ENCODE measurements at regions not wholly inside any gene's neighbourhood (a gene's known extent, or its start where the extent isn't known, plus 50 kb on each side); places are given as distances from the start of the nearest gene placed in this dataset.

DNA sequence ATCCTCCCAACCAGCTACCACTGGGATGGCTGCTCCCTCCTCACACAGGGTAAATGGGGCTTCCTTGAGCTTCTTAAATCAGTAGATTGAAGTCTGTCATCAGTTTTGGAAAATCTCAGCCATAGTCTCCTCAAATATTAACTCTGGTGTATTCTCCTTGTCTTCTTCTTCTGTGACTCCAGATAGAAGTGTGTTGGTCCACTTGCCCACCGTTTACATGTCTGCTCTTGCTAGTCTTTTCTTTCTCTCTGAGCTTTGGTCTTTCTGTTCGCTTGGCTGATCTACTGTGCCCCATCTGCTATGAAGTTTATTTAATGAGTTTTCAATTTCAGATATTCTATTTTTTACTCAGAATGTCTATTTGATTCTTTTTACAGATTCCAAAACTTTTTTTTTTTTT lies 281.7 kb upstream of the HDAC4 start:
- DNase-seq = no peak

GRCh38 chr2:239679755-239680154 lies 278.9 kb upstream of the HDAC4 start:
- DNase-seq = no peak

- DNase-seq = peak; percentile 40
Observed at GRCh38 chr2:239678666-239679296, 278.0 kb upstream of the HDAC4 start.

GRCh38 chr2:239678186-239678490 lies 277.3 kb upstream of the HDAC4 start:
- DNase-seq = no peak

GRCh38 chr2:239677453-239678185 lies 276.8 kb upstream of the HDAC4 start:
- peak; percentile 40 for DNase-seq

DNA sequence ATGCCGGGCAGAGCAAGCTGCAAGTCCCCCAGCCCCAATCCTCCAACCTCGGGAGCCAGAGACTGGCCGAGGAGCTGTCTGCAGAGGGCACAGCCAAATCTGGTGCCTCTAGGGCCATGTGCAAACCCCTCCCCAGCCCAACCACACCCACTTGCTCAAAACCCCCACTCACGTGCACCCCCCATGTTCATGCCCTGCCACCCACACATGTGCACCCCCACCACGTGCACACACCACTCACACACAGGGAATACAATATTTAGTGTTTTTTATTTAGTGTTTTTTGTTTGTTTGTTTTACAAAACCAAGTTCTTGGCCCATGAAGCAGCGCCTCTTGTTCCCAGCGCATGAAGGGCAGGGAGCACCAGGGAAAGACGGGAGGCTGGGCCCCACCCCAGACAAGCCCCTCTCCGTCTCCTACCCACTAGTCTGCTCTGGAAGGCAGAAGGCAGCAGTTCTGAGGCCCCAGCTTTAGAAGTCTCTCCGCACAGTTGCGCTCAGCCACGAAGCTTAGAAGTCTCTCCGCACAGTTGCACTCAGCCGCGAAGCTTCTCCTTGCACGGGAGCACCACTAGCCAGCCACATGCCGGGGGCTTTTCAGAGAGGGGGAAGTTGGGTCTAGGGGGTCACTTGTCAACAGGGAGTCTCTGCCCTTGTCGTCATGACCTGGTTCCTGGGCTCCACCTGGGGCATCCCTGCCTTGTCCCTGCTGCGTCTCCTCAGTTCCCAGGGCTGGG lies 276.1 kb upstream of the HDAC4 start:
- DNase-seq = peak; percentile 43

GRCh38 chr2:239675826-239676715 lies 275.3 kb upstream of the HDAC4 start:
- peak; percentile 46 for DNase-seq

DNA sequence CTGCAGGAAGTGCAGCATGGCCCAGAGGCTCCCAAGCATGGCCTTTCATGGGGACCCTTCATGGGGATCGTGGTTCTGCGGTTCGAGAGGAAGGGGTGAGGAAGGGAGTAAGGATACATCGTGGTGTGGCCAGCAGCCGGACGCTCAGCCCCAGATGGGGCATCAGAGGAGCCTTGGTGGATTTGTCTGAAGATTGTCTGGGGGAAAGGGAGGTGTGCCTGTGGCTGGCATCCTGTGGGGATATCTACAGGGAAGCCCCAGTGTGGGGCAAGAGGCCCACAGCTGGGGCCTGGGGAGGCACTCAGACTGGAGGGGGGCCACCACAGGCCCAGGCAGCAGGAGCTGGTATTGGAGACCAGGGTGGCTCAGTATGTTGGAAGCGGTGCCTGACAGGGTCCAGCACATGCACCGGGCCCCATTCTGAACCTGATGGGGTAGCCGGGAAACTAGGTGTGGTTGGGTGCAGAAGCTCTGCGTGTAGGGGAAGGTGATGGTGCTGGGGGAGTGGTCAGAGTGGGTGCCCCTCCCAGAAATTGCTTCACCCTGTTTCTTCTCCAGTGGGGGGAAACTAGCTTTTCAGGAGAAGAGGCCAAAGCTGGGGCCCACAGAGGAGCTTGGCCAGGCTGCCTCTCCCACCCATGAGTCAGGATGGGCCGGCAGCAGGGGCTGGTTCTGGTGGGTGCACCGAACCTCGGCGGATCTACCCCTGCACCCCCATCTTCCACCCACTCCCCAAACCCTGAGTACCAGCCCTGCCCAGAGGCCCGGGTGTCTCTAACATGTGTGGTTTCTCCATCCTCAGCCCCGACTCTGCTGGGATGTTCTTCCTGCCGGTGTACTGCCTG lies 274.4 kb upstream of the HDAC4 start:
- DNase-seq = peak; percentile 37

DNA sequence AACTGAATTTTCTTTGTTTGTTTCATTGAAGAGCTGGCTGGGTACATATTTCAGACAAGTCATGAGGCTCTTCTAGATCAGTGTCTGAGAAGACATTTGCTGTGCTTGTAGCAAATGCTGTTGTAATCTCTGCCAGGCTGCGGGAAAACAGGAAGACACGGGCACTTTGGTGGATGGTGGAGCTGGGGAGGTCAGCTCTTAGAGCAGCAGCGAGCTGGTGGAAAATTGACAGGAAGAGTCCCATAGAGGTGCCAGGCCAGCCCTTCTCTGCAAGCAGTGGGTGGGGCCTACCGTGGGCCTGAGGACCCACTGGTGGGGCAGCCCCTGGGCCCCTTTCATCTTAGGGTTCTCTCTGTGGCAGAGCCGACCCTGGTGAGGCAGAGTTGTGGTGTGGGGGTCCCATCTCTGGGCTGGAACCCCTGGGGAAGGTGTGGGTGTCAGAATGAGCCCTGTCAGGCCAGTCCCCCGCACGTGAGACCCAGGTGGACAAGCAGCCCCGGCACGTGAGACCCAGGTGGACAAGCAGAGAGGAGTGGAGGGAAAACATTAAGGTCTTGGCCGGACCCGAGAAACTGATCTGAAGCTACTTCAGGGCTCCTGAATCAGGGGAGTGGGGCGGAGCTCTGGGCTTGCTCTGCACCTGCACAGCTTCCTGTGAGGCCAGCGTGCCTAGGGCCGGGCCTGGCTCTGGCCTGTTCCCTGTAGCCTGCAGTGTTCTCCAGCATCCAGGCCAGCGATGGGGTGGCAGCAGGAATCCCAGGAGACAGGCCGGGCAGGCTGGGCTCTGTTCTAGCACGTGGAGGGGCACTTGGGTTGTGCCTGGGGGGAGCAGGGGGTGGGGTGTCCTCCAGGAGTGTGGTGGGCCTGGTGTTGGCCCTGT lies 273.5 kb upstream of the HDAC4 start:
- DNase-seq = no peak

GRCh38 chr2:239673641-239674040 lies 272.8 kb upstream of the HDAC4 start:
- no peak for DNase-seq

GRCh38 chr2:239671916-239672849 lies 271.4 kb upstream of the HDAC4 start:
- DNase-seq = no peak

DNA sequence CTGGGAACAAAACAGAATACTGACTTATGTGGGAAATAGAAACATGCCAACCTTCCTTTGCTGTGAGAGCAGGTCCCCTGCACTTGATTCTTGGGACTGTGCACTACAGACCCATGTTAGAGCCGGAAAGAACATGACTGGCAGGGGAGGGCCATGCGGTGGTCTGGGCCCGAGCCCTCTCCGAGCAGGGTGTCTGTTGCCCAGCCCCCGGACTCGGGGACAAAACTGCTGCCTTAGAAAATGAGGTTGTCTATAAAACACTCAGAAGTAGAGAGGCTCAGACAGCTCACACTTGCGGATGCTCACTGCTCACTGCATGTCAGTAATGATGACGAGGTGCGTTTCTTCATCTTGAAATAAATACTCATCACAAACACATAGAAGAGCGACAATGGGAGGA lies 270.7 kb upstream of the HDAC4 start:
- no peak for DNase-seq

GRCh38 chr2:239670463-239671120 lies 269.8 kb upstream of the HDAC4 start:
- DNase-seq = no peak

GRCh38 chr2:239669899-239670460 lies 269.2 kb upstream of the HDAC4 start:
- no peak for DNase-seq

DNA sequence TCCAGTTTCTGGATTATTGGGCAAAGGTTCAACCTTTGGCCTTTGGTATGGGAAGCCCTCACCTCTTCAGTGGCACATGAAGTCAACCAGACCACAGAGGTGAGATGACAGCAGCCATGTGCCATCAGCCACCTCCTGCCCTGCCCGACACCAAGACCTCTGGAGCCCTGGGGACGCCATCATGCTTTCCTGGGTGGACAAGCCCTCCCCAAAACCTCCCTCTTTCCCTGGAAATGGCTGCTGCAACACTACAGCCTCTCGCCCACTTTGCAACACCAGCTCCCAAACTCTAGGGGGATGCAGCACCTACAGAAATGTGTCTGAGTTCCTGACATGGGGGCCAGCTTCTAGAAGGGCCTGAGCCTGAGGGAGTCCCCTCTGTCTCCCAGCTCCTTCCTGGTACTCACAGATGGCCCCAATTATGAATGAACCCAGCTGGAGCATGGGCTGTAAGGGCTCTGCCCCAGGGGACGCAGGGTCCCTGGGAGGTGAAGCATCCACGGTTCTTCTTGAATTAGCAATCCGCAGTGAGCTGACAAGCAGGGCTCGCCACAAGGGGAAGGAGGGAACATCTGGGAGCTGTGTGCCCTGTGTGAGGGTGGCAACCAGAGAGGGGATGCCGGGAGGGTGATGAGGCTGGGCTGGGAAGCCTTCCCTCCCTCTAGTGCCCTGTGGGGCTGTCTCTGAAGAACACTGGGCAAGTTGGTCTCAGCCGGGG lies 268.5 kb upstream of the HDAC4 start:
- no peak for DNase-seq

DNA sequence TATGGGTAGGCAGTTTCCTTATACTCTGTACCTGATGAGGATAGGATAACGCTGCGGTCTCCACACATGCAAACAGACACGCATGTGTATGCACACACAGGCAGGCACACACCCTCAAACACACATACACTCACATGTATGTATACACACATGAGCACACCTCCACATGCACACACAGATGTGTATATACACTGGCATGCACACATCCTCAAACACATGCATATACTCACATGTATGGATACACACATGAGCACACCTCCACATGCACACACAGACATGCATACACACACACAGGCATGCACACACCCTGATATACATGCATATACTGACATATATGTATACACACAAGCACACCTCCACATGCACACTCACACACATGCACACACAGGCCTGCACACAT lies 267.8 kb upstream of the HDAC4 start:
- no peak for DNase-seq

GRCh38 chr2:239668042-239668441 lies 267.2 kb upstream of the HDAC4 start:
- DNase-seq = no peak

DNA sequence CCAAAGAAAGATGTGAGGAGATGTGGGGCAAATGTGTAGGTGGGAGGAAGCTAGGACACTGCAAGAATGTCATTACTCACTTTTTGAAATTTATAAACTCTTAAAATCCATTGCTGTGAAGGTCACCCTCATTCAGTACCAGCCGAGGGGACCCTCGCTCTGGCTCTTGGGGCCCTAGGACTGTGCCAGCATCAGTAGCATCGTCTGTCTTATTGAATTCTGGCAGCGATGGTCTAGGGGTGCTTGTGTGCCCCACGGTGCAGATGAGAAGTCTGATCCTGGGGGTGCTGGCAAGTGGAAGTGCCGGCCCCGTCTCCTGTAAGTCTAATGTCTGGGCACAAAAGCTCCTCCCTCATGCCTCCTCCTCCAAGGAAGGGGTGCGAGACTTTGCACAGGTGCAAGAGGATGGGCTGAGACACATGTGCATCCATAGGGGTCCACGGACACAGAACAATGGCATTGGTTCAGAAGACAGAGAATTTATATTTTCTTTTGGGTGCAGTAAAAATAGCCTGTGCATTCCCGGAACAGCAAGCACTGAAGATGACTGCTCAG lies 266.7 kb upstream of the HDAC4 start:
- no peak for DNase-seq
